ENCODE measurements at regions not wholly inside any gene's neighbourhood (a gene's known extent, or its start where the extent isn't known, plus 50 kb on each side); places are given as distances from the start of the nearest gene placed in this dataset.
"Not testable (repeated sequence)": the region's sequence is repeated elsewhere in the genome, so short reads cannot be mapped to it uniquely, and the experiment has no call there.

- Histone ChIP-seq H3K9me3 (no peaks in the 10 kb centered on the region), H3K36me3 (replicated peaks) (no peaks in the 10 kb centered on the region; the same call in 1 of the 2 replicates), H3K4me1 (peaks cover 9% of the 10 kb centered on the region), H3K4me3 (no peak overlapping the region), H3K27me3 (ENCODE audit: low read depth) (no peaks in the 10 kb centered on the region)
- in situ Hi-C loops (cut with MboI; ENCODE audit: low sequenced_read_pairs), result no loop called here
- no peak for DNase-seq (ENCODE audit: low spot score in 2 of 2)
These were observed 590.4 kb upstream of the SEMA6A start for GRCh38 chr5:117165068-117165467.

- in situ Hi-C loops (cut with MboI; ENCODE audit: low sequenced_read_pairs), result no loop called here
- Histone ChIP-seq H3K27me3 (ENCODE audit: low read depth) (no peaks in the 10 kb centered on the region), H3K4me1 (peaks cover 9% of the 10 kb centered on the region), H3K36me3 (replicated peaks) (no peaks in the 10 kb centered on the region; the same call in 1 of the 2 replicates), H3K4me3 (no peak overlapping the region), H3K9me3 (no peaks in the 10 kb centered on the region)
- DNase-seq (ENCODE audit: low spot score in 2 of 2), result no peak
These were observed 587.2 kb upstream of the SEMA6A start for GRCh38 chr5:117161718-117162335.

GRCh38 chr5:117160391-117160790 is 585.8 kb upstream of the SEMA6A start:
- Histone ChIP-seq H3K36me3 (replicated peaks) (no peaks in the 10 kb centered on the region; the same call in 1 of the 2 replicates), H3K9me3 (no peaks in the 10 kb centered on the region), H3K4me3 (no peak overlapping the region), H3K27me3 (ENCODE audit: low read depth) (no peaks in the 10 kb centered on the region), H3K4me1 (no peaks in the 10 kb centered on the region)
- in situ Hi-C loops (cut with MboI; ENCODE audit: low sequenced_read_pairs), result no loop called here
- DNase-seq (ENCODE audit: low spot score in 2 of 2), result no peak

GRCh38 chr5:117149312-117149711 is 574.7 kb upstream of the SEMA6A start:
- DNase-seq (ENCODE audit: low spot score in 2 of 2), result no peak

GRCh38 chr5:117144086-117144485 is 569.5 kb upstream of the SEMA6A start:
- Histone ChIP-seq H3K4me3 (no peak overlapping the region), H3K27me3 (ENCODE audit: low read depth) (no peaks in the 10 kb centered on the region), H3K4me1 (no peaks in the 10 kb centered on the region), H3K36me3 (replicated peaks) (no peaks in the 10 kb centered on the region), H3K9me3 (no peaks in the 10 kb centered on the region)
- in situ Hi-C loops (cut with MboI; ENCODE audit: low sequenced_read_pairs), result no loop called here
- no peak for DNase-seq (ENCODE audit: low spot score in 2 of 2)

More at GRCh38 chr5:117149312-117149711, 574.7 kb upstream of the SEMA6A start:
- Histone ChIP-seq H3K4me3 (no peak overlapping the region), H3K4me1 (no peaks in the 10 kb centered on the region), H3K36me3 (replicated peaks) (no peaks in the 10 kb centered on the region), H3K27me3 (ENCODE audit: low read depth) (no peaks in the 10 kb centered on the region), H3K9me3 (no peaks in the 10 kb centered on the region)
- in situ Hi-C loops (cut with MboI; ENCODE audit: low sequenced_read_pairs), result no loop called here

- no peaks in the 10 kb centered on the region for H3K36me3 ChIP-seq (replicated peaks)
- H3K4me3 ChIP-seq, result no peak overlapping the region
- in situ Hi-C loops (cut with MboI; ENCODE audit: low sequenced_read_pairs), result no loop called here
These were observed 568.8 kb upstream of the SEMA6A start for GRCh38 chr5:117143406-117143805.

GRCh38 chr5:117138523-117138922 is 563.9 kb upstream of the SEMA6A start:
- DNase-seq (ENCODE audit: low spot score in 2 of 2), result no peak
- in situ Hi-C loops (cut with MboI; ENCODE audit: low sequenced_read_pairs), result no loop called here
- Histone ChIP-seq H3K4me3 (no peak overlapping the region), H3K36me3 (replicated peaks) (no peaks in the 10 kb centered on the region), H3K4me1 (no peaks in the 10 kb centered on the region), H3K27me3 (ENCODE audit: low read depth) (no peaks in the 10 kb centered on the region), H3K9me3 (no peaks in the 10 kb centered on the region)

More at GRCh38 chr5:117143406-117143805, 568.8 kb upstream of the SEMA6A start:
- H3K4me1 ChIP-seq, result no peaks in the 10 kb centered on the region
- H3K27me3 ChIP-seq (ENCODE audit: low read depth), result no peaks in the 10 kb centered on the region
- no peak for DNase-seq (ENCODE audit: low spot score in 2 of 2)
- no peaks in the 10 kb centered on the region for H3K9me3 ChIP-seq

GRCh38 chr5:117135851-117136250 is 561.2 kb upstream of the SEMA6A start:
- Histone ChIP-seq H3K36me3 (replicated peaks) (no peaks in the 10 kb centered on the region), H3K4me3 (no peak overlapping the region), H3K9me3 (no peaks in the 10 kb centered on the region), H3K4me1 (no peaks in the 10 kb centered on the region), H3K27me3 (ENCODE audit: low read depth) (no peaks in the 10 kb centered on the region)
- DNase-seq (ENCODE audit: low spot score in 2 of 2), result no peak
- in situ Hi-C loops (cut with MboI; ENCODE audit: low sequenced_read_pairs), result no loop called here

GRCh38 chr5:117133198-117133597 is 558.6 kb upstream of the SEMA6A start:
- no peaks in the 10 kb centered on the region for H3K36me3 ChIP-seq (replicated peaks)
- no peaks in the 10 kb centered on the region for H3K27me3 ChIP-seq (ENCODE audit: low read depth)
- H3K9me3 ChIP-seq, result no peaks in the 10 kb centered on the region
- in situ Hi-C loops (cut with MboI; ENCODE audit: low sequenced_read_pairs), result no loop called here
- no peaks in the 10 kb centered on the region; the same call in 1 of the 2 replicates for H3K4me1 ChIP-seq
- H3K4me3 ChIP-seq, result no peak overlapping the region
- no peak for DNase-seq (ENCODE audit: low spot score in 2 of 2)

- H3K27me3 ChIP-seq (ENCODE audit: low read depth), result no peaks in the 10 kb centered on the region
- in situ Hi-C loops (cut with MboI; ENCODE audit: low sequenced_read_pairs), result no loop called here
These were observed 557.3 kb upstream of the SEMA6A start for GRCh38 chr5:117131876-117132275.

GRCh38 chr5:117131048-117131679 is 556.5 kb upstream of the SEMA6A start:
- DNase-seq (ENCODE audit: low spot score in 2 of 2), result no peak
- no peaks in the 10 kb centered on the region for H3K27me3 ChIP-seq (ENCODE audit: low read depth)
- H3K9me3 ChIP-seq, result no peaks in the 10 kb centered on the region
- H3K4me3 ChIP-seq, result no peak overlapping the region
- no peaks in the 10 kb centered on the region for H3K36me3 ChIP-seq (replicated peaks)
- no peaks in the 10 kb centered on the region; the same call in 1 of the 2 replicates for H3K4me1 ChIP-seq
- in situ Hi-C loops (cut with MboI; ENCODE audit: low sequenced_read_pairs), result no loop called here

More at GRCh38 chr5:117131876-117132275, 557.3 kb upstream of the SEMA6A start:
- Histone ChIP-seq H3K4me3 (no peak overlapping the region), H3K36me3 (replicated peaks) (no peaks in the 10 kb centered on the region), H3K9me3 (no peaks in the 10 kb centered on the region), H3K4me1 (no peaks in the 10 kb centered on the region; the same call in 1 of the 2 replicates)
- DNase-seq (ENCODE audit: low spot score in 2 of 2), result no peak

- Histone ChIP-seq H3K9me3 (no peaks in the 10 kb centered on the region), H3K36me3 (replicated peaks) (no peaks in the 10 kb centered on the region), H3K4me3 (no peak overlapping the region), H3K27me3 (ENCODE audit: low read depth) (no peaks in the 10 kb centered on the region), H3K4me1 (no peaks in the 10 kb centered on the region)
- DNase-seq (ENCODE audit: low spot score in 2 of 2), result no peak
- in situ Hi-C loops (cut with MboI; ENCODE audit: low sequenced_read_pairs), result no loop called here
These were observed 543.9 kb upstream of the SEMA6A start for GRCh38 chr5:117118499-117118898.

- DNase-seq (ENCODE audit: low spot score in 2 of 2); H3K4me1 ChIP-seq; H3K4me3 ChIP-seq; in situ Hi-C loops (cut with MboI; ENCODE audit: low sequenced_read_pairs); H3K9me3 ChIP-seq; H3K27me3 ChIP-seq (ENCODE audit: low read depth); H3K36me3 ChIP-seq (replicated peaks): not testable (repeated sequence)
These were observed 542.7 kb upstream of the SEMA6A start for GRCh38 chr5:117117314-117117713.

- in situ Hi-C loops (cut with MboI; ENCODE audit: low sequenced_read_pairs), result no loop called here
- no peaks in the 10 kb centered on the region for H3K27me3 ChIP-seq (ENCODE audit: low read depth)
- no peak overlapping the region for H3K4me3 ChIP-seq
- no peak for DNase-seq (ENCODE audit: low spot score in 2 of 2)
- no peaks in the 10 kb centered on the region for H3K9me3 ChIP-seq
- no peaks in the 10 kb centered on the region for H3K4me1 ChIP-seq
- no peaks in the 10 kb centered on the region for H3K36me3 ChIP-seq (replicated peaks)
These were observed 535.9 kb upstream of the SEMA6A start for GRCh38 chr5:117110548-117110947.
